ENCODE measurements at regions not wholly inside any gene's neighbourhood (a gene's known extent, or its start where the extent isn't known, plus 50 kb on each side); places are given as distances from the start of the nearest gene placed in this dataset.

- WGBS, result 87% methylated on average over 2 of the region's 2 CpGs
- H3K4me3 ChIP-seq (ENCODE audit: low read depth in 1 of 3, low read length in 3 of 3), result no peak overlapping the region
- H3K9me3 ChIP-seq (ENCODE audit: control insufficient read depth in 4 of 4, low read length in 3 of 4), result no peaks in the 10 kb centered on the region
- H3K27me3 ChIP-seq (ENCODE audit: control insufficient read depth in 4 of 4, insufficient read depth in 4 of 4, low read length in 3 of 4), result no peaks in the 10 kb centered on the region
- TF ChIP-seq FOXA1 (IDR thresholded peaks at IDR 0.05) (no peak), REST (IDR thresholded peaks at IDR 0.05) (no peak), RXRA (IDR thresholded peaks at IDR 0.05) (no peak), SP1 (IDR thresholded peaks at IDR 0.05) (no peak)
- no peaks in the 10 kb centered on the region for H3K4me1 ChIP-seq (ENCODE audit: control insufficient read depth in 4 of 4, insufficient read depth in 4 of 4, low read length in 3 of 4)
- no peak overlapping the region for H3K27ac ChIP-seq (ENCODE audit: low read depth in 1 of 2, low read length in 2 of 2)
- no peaks in the 10 kb centered on the region for H3K36me3 ChIP-seq (ENCODE audit: control insufficient read depth in 4 of 4, insufficient read depth in 3 of 4, low read depth in 1 of 4, low read length in 3 of 4)
- no peak for DNase-seq (ENCODE audit: low spot score)
- no peak overlapping the region for H3K9ac ChIP-seq (ENCODE audit: low read depth in 1 of 2, low read length in 2 of 2)
These were observed 179.8 kb upstream of the TPM1 start for GRCh38 chr15:62862717-62863116.

GRCh38 chr15:62866366-62866765 lies 176.2 kb upstream of the TPM1 start:
- WGBS, result 91% methylated on average over 6 of the region's 6 CpGs
- no peak for TF ChIP-seq FOXA2 (IDR thresholded peaks at IDR 0.05)
- TF ChIP-seq, protein P1, sequence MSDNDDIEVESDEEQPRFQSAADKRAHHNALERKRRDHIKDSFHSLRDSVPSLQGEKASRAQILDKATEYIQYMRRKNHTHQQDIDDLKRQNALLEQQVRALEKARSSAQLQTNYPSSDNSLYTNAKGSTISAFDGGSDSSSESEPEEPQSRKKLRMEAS (IDR thresholded peaks at IDR 0.05), result no peak
- TF ChIP-seq FOXA1 (IDR thresholded peaks at IDR 0.05), result no peak
- TF ChIP-seq TAF1 (conservative IDR thresholded peaks at IDR 0.05), result no peak
- TF ChIP-seq GABPA (IDR thresholded peaks at IDR 0.05 in 1 of 2, conservative IDR thresholded peaks at IDR 0.05 in 1 of 2), result no peak
- TF ChIP-seq ZBTB33 (IDR thresholded peaks at IDR 0.05), result no peak
- TF ChIP-seq HNF4A (conservative IDR thresholded peaks at IDR 0.05), result no peak
- TF ChIP-seq REST (IDR thresholded peaks at IDR 0.05), result no peak

More at GRCh38 chr15:62866366-62866765, 176.2 kb upstream of the TPM1 start:
- no peak overlapping the region for H3K27ac ChIP-seq (ENCODE audit: low read depth in 1 of 2, low read length in 2 of 2)
- no peaks in the 10 kb centered on the region for H3K4me1 ChIP-seq (ENCODE audit: control insufficient read depth in 4 of 4, insufficient read depth in 4 of 4, low read length in 3 of 4)
- no peak for DNase-seq (ENCODE audit: low spot score)
- H3K9me3 ChIP-seq (ENCODE audit: control insufficient read depth in 4 of 4, low read length in 3 of 4), result no peaks in the 10 kb centered on the region
- no peak overlapping the region for H3K9ac ChIP-seq (ENCODE audit: low read depth in 1 of 2, low read length in 2 of 2)
- H3K36me3 ChIP-seq (ENCODE audit: control insufficient read depth in 4 of 4, insufficient read depth in 3 of 4, low read depth in 1 of 4, low read length in 3 of 4), result no peaks in the 10 kb centered on the region
- H3K27me3 ChIP-seq (ENCODE audit: control insufficient read depth in 4 of 4, insufficient read depth in 4 of 4, low read length in 3 of 4), result no peaks in the 10 kb centered on the region
- H3K4me3 ChIP-seq (ENCODE audit: low read depth in 1 of 3, low read length in 3 of 3), result no peak overlapping the region

Measured in liver (tissue), 7 donors.